Stimulated activated naive CD4-positive, alpha-beta T cell (primary cell): ENCODE measurements at regions not wholly inside any gene's neighbourhood (a gene's known extent, or its start where the extent isn't known, plus 50 kb on each side); places are given as distances from the start of the nearest gene placed in this dataset.

ENCODE experiments used
- DNase-seq, 6 experiments: peaks; one replicate each; lab custom pipeline; 2025; lab: John Stamatoyannopoulos, UW

DNA sequence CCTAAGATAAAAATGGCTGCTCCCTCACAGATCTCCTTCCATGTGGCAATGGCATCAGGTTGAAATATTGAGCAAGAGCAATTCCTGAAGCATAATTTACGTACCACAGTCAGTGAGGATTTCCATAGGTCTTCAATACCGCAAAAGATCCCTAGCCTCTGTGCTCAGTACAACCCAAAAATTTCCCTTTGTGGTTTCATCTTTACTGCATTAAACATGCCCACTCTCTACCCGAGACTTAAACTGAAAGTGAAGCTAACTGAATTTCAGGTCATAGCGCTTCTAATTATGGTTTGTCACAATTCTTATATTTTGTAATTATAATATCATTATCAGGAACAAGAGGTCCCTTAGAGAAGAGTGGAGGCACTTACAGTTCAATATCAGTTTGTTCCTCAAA lies 1071.1 kb downstream of the XPNPEP1 start:
- no peak for DNase-seq

DNA sequence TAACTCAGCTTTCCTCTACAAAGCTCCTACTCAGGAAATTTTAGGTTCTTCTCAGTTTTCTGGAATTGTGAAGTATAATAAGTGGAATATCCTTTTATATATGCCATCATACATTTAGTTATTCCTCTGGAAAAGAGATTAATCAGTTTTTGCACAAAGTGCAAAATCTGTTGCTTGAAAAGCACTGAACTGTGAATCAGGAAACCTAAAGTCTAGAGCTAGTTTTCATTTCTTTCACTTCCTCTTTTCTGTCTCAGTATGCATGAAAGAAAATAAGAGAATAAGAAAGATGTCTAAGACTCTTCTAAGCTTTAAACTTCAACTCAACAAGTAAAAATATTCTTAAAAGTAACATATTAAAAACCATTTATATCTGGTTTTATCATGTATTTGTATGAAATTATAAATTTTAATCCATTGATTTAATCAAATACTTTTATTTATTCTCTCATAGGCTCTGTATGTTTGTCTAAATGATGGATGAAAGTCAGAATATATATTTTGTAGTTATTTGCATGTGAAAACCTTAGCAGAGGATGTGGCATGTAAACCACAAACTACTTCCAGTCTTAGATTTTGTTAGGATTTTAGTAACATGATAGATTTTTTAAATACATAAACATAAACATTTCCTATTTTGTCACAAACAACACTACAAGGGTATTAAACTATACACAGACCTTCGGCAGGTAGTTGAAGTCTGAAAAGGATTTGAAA lies 1073.0 kb downstream of the XPNPEP1 start:
- no peak for DNase-seq

DNA sequence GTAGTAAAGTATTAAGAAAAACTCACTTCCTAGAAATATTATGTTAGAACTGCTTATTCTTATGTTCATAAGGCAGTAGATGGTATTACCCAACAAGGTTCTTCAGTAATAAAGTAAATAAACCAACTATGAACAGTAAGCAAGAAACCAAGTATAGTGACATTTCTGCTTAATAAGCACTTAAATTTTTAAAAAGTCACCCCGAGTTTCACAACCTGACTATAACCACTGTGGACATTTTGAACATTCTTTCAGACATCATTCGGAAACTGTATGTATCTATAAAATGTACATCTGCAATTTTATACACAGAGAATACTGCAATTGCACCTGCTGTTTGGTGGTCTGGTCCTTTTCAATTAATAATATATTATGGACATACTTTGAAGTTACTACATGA lies 1073.6 kb downstream of the XPNPEP1 start:
- no peak for DNase-seq

DNA sequence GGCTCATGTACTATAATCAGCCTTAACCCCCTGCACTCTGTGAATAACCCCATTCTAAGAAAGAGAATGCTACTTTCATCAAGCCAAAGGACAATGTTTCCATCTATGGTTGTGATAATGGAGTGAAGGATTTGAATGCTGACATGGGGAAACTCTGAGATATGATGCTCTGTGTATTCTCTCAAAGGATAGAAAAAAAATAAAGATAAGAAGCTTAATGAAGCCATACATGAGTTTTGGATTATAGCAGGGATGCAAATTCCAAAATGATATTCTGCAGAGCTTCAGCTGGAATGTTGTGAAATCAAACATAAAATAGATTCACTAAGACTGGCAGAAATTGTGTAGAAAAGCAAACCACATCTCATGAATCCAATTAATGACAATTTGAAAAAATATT lies 1074.1 kb downstream of the XPNPEP1 start:
- no peak for DNase-seq

DNA sequence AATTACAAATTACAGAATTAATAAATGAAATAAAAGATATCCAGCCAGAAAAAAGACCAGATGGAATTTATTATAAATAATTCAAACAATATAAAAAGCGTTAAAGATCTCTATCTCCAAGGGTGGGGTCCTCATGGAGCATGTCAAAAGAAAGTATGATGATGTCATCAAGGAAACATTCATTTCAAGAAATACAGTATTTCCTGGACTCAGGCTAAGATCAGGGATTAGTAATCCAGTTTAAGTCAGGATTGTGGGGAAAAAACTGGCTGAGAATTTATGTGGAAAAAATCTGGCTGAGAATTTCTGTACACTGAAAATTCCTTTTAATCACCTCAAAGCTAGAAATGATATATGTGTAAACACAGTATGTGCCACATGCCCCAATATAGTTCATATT lies 1075.3 kb downstream of the XPNPEP1 start:
- DNase-seq: no peak

DNA sequence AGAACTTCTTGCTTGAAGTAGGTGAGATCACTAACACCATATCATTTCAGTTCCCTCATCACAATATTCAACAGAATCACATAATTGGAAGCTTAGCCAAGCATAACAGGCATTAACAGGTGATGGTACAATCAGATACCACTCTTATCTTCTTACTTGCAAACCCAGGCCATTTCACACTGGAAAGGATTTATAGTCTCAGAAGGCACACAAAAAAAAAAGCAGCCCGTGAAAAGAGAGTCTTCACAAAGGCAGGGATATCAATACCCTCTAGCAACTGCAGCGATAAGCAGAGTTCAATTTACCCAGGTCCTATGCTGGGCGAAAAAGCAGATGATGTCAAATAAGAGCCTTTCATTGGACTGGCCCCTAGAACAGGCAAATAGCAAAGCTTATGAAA lies 1082.4 kb downstream of the XPNPEP1 start:
- DNase-seq: no peak

DNA sequence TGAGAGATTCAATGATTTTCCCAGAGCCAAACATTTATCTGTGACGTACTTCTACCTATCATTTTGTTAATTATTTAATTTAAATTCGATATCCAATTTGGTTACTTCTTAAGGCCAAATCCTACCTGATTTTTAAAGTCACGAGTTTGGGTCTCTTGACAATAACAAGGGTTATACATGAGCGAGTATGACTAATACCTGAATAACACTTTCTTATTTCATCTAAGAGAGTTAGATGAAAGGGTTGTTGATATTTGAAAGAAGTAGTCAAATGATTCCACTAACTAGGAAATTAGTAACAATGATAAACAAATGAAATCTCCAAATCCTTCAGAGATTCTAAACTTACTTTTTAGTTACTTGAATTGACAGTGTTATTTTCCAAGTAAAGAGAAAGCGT lies 1086.9 kb downstream of the XPNPEP1 start:
- no peak for DNase-seq

DNA sequence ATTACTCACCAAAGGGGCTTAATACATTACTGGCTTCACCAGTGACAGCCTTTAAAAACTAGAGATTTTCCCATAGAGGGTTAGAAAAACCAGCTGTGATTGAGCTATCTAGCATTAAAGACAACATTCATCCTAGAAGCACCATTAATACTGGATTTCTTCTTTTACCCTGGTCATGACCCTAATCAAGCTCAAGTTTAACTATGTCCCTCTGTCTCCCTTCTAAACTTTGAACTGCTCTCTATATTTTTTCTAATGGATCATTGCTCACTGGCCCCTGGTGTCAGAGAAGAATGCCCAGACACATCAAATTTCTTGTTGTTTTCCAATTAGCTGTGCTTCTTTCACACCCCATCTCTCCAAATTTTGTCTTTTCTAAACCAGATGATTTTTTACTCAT lies 1101.3 kb downstream of the XPNPEP1 start:
- DNase-seq: no peak

DNA sequence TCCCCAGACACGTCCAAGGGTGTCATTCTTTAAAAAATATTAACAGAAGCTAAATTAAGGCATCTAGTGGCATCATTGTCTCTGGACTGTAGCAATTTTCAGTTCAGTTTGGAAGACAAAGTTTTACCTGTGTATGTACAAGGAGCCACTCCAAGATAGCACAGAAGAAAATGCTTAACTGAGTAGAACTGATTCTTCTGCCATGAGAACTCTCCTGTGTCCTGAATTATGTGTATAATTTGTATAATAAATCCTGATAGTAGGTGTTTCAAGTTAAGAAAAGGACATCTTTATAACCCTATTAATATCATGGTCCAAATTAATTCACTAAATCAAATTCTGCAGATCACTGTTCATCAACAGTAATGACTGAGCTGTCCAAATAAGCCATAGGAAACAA lies 1104.0 kb downstream of the XPNPEP1 start:
- no peak for DNase-seq

DNA sequence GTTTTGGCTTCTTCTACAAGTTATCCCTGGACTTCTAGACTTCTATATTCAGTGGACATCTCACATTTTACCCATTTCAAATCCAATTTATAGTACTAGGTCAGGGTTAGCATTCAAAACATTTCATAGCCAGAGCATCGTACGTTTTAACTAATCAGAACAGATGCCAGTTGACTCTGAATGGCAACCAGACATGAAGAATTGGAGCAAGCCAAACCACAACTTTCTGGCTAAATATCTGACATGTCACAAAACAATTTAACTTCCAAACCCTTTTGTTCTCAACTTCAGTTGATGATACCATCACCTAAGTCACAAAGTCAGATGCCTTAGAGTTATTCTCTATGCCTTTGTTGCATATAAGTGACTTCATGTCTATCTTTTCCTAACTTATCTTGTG lies 1105.7 kb downstream of the XPNPEP1 start:
- DNase-seq: no peak

DNA sequence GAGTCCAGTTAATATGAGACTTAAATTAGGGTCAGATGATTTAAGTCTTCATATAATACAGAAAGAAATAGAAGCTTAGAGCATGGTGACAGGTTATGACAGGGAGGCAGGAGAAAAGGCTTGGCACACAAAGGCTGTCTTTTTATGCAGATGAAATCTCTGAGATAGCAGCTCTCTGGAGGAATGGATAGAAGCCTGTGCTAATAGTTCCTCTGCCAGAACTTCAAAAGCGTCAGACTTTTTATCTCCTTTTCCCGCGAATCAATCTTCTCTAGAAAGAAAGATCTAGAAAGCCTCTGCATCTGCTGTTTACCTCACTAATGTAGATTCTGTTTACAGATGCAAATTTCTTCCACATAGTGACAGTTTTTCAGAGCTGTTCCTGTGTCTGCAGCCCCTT lies 1106.2 kb downstream of the XPNPEP1 start:
- no peak for DNase-seq

DNA sequence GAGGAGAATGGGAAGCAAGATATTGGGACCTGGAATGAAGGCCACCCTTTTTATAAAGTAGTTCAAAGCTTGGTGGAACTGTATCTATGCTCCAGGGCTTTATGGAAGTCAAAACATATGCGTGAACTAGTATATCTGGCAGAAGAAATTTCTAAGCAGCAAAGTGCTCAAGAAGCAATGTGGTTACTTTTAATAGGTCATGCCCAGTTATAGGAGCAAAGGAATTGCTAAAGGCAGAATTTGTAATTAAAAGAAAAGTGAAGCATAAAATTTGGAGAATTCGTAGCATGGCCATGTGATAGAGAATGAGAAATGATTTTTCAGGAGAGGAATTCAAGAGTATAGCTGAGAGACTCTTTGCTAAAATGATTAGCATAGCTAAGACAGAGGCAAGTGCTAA lies 1110.4 kb downstream of the XPNPEP1 start:
- no peak for DNase-seq

DNA sequence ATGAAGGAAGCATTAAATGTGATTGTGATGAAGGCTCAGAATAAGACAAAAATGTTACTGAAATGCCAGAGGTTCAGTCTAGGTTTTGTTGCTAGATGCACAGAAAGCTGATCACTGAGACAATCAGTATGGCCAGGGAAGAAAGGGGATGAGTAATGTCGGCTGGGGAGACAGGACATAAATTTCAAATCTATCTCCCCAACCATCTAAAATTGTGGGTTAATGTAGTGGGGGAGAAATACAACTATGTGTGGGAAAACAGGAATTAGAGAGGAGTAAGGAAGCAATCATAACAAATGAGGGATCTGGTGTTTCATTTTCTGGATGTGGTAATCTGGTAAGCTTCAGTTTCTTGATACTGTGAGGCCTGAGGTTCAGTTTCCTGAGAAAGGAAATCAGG lies 1111.0 kb downstream of the XPNPEP1 start:
- DNase-seq: no peak

DNA sequence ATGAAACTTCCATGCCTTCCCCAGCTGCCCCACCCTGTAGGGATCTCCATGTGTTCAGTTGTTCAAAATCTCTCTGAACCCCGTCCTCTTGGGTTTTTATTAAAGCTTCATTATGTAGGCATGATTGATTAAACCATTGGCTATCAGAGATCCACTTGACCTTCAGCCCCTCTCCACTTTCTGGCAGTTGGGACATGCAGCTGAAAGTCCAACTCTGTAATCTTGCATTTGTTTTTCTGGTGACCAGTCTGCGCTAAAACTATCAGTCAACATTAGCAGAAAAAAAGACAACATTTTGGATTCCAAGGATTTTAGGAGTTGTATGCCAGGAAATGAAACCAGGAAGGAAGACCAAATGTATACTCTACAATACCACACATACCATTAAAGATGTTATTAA lies 1115.1 kb downstream of the XPNPEP1 start:
- DNase-seq: no peak

DNA sequence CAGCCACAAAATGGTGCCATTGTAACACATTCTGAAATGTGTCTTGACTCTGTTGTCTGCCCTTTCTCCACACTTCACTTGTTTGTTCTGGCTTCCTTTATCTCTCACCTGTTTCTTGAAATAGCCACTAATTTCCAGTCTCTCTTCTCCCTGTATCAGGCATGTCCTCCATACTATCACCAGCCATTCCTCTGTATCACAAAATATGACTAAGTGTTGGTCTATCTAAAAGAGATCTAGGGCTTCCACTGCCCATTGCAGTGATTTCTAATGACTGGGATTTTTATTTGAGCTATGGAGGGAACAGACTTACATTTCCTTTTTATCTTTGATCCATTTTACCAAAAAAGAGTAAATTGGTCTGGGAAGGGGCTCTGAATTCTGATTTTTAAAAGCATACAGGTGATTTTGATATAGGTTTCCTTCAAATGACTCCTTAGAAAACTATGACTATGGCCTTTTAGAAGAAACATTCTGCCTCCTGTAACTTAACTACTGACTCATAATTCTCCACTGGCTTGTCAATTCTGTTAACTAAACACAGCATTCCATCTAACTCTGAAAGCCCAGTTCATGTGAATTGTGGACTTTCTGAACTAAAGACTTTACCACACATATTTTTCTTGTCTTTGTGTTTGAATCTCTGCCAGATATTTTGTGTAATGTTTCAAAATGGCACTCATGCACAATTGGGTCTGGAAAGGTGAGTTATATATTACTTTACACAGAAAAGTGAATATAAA lies 1121.4 kb downstream of the XPNPEP1 start:
- no peak for DNase-seq

DNA sequence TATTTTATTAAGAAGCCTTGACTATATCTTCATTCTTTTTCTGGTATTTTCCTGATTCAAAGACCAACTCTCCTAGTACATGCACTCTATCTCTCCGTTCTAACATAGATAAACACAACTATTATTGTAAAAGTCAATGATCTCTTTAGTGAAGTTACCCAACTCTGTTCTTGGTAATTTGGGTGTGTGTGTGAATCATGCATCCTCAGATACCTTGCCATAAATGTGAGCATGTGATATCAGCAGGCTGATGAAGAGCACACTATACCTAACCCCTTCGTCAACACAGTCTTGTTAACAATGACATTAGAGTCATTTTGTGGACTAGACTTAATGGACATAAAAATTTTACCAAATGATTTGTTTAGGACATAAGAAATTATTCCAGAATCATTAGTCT lies 1122.1 kb downstream of the XPNPEP1 start:
- no peak for DNase-seq

DNA sequence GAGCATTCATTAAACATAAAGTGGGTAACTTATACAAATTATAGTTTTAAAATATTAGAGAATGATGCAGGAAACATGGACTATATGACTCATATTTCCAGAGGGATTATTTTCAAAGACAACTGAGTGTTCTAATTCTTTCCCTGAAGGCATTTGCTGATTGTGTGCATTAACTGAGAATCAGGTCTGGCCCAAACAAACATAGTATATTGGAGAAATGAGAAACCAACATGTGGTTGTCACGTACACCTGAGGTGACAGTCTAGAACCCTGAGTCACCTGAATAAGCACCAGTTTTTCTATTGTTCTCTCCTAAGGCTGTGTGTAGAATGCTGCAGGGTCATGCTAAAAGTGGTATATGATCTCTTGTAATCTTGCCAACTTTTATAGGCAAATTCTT lies 1125.7 kb downstream of the XPNPEP1 start:
- DNase-seq: no peak

DNA sequence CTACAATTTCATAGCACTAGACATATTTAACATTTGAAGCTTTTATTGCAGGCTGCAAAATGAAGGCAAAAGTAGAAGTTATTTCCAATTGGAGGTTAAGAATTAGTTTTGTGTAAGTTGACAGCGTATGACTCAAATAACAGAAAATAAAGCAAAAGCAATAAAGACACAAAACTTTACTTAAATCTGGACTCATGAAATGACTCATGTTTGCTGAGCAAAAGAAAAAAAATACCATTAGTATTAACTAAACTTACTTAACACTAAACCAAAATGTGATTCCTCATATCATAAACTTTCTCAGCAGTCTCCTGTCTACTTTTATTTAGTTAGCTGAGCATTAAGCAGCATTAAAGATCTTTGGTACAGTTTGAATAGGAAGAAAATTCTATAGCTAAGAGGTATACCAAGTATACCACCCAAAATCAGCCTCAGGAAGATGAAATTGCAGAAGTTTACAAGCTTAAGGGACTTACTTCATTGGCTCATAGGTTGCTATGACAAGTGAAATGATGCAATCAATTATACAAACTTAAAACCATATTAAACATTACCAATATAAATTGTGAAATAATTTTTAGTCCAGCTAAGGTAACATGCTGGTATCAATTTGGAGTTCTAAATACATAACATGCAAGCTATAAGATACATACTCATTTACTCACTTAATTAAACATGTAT lies 1131.4 kb downstream of the XPNPEP1 start:
- no peak for DNase-seq

DNA sequence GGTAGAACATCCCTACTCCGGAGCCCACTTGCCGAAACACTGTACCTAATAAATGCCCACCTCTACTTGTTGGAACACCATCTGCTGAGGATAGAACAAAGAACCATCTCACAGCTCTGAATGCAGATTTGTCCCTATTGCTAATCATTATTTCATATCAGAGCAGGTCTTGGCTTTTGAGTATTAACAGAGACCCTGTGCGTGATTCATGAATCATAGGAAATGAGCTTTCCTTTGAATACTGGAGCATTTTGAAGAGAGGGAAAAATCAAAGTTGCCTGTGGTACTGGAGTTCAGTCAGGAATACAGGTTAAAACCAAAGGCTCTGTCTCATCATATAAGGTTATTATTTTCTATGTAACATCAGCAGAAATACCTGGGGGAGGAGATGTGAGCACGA lies 1132.3 kb downstream of the XPNPEP1 start:
- no peak for DNase-seq

DNA sequence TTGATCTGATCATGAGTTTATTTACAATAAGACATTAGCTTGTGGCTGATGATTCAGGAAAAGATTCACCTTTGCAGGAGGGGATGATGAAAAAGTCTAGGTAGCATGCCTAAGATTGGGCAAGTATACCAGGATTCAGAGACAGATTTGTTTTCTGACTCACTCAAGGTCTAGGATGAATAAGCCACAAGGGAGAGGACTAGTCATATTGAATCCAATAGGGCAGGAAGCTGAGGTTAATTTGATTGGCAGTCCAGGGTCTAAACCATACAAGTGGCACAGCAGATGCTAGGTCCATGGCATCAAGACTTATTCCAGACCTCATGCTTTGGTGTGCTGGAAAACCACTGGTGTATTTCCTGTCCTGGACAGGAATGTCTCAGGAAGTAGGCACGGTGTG lies 1133.4 kb downstream of the XPNPEP1 start:
- DNase-seq: no peak

DNA sequence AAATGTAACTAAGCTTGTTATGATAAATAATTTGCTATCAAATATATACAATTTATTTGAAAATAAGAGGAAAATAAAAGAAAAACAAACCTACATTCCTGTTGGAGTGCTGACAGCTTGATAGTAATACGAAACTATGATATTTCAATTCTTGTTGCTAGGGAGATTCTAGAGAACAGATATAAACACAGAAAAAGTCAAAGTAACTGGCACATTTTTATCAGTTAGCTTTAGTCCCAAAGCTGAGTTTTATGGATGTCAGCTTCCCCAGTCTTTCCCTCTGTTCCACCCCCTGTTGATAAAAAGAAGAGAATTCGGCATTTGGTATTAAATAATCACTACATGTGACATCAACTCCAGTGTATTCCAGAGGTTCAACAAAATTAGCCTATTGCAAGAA lies 1134.0 kb downstream of the XPNPEP1 start:
- no peak for DNase-seq

DNA sequence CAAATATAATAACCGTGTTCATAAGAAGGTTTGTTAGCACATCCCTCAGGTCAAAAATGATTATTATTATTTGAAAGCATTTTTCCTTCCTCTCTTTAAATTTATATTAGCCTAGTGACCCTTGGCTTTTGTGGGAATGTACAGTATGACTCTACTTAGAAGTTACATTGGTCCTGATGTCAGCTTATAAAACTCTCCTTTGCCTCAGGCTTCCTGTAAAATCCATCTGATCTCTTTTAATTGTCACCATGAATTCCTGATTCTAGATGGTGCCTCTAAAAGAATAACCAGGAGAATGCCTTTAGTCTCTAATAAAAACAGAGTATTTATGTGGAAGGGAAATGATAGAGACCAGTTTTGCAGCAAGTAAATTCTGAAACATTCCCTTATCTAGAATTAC lies 1134.4 kb downstream of the XPNPEP1 start:
- no peak for DNase-seq

DNA sequence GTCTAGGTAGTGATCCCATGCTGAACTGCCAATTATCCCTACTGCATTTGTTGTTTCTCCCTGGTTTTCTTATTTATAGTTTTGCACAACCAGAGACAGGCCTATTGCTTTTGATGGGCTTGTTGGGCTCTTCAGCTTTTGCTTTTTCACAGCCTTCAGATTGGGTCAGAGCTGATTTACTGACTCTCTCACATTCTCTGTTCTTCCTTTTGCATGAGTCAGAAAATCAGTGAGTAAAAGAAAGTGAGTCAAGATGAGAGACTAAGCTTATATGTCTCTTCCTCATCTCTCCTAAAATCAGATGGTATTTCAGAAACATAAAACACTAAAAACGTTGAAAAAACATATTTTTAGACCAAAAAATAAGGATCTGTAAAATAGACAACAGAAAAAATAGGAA lies 1135.4 kb downstream of the XPNPEP1 start:
- no peak for DNase-seq
